ENCODE measurements at regions not wholly inside any gene's neighbourhood (a gene's known extent, or its start where the extent isn't known, plus 50 kb on each side); places are given as distances from the start of the nearest gene placed in this dataset.

DNA sequence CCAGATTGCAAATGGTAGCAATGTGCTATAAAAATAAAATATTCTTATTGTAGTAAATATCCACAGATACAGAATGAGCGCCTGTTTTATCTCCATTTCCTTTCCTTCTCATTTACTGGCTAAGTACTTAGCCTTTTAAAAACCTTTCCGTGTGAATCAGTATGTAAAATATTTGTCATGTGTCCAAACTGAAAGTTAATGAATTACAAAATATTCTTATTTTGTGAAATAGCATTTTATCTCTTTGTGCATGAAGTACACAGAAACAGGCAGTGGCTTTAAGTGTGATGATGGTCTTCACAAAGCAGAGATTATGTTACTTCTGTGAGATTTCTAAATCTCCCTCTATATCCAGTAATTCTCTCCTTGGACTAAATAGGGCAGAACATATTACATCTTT lies 56.7 kb upstream of the KIAA1217 start:
- ATAC-seq: no peak

GRCh38 chr10:24153031-24153430 lies 55.9 kb upstream of the KIAA1217 start:
- ATAC-seq: no peak

DNA sequence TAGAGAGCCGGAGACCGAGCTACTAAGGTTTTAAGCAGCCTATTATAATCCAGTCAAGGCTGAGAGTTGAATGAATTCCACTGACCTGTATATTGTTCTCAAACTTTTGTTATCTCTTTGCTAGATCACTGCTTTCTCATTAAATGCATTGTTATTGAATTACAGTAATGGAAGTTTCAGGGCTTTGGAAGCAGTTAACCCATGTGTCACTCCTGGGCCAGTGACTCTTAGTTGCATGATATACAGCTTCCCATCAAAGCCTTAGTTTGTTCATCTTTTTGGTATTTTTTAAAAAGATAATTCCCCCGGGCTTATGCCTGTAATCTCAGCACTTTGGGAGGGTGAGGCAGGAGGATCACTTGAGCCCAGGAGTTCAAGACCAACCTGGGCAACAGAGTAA lies 55.4 kb upstream of the KIAA1217 start:
- ATAC-seq: no peak

DNA sequence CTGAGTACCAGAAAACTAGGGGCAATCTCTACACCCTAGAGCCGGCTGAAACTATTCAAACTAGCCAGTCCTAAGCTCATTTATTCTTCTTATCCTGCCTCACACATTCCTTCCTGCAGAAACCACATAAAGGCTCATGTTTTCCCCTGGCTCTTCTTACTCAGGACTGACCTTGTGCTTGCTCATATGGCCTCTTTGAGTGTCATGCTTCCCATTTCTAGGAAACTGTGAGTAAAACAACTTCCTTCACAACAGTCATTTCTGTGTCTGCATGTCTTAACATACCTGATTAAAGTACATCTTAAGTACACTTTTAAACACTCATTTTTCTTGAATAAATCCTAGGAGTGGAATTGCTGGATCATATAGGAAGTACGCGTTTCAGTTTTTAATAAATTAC lies 52.3 kb upstream of the KIAA1217 start:
- no peak for ATAC-seq

- ATAC-seq: no peak
These were observed 51.4 kb upstream of the KIAA1217 start for GRCh38 chr10:24157567-24157966.
